Activated CD4-positive, alpha-beta T cell treated with anti-CD3 and anti-CD28 coated beads, Interleukin-2, amount 50 U/mL, for 48 hours (primary cell): ENCODE measurements at regions not wholly inside any gene's neighbourhood (a gene's known extent, or its start where the extent isn't known, plus 50 kb on each side); places are given as distances from the start of the nearest gene placed in this dataset.
"Not testable (repeated sequence)": the region's sequence is repeated elsewhere in the genome, so short reads cannot be mapped to it uniquely, and the experiment has no call there.

Experiments used
- DNase-seq, 2 experiments: peaks; one replicate each; pipeline ENCODE4 v3.0.0-alpha.2; 2020

DNA sequence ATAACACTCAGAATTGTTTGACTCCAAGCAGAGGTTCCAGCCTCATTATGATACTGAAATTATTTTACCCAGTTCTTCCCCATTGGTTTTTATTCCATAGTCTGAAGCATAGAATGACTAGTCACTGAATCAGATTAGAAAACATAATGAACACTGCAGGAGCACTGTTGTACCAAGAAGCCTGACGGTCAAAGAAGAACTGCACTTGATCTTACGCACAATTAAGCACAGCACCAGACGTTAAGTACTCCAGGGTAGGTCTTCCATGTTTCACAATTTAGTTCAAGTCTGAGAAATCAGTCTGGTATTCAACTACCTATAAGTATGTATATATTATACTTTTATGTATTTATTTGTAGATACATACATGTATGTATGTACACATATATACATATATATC, 973.5 kb upstream of the SPRY2 start:
- DNase-seq = no peak

DNA sequence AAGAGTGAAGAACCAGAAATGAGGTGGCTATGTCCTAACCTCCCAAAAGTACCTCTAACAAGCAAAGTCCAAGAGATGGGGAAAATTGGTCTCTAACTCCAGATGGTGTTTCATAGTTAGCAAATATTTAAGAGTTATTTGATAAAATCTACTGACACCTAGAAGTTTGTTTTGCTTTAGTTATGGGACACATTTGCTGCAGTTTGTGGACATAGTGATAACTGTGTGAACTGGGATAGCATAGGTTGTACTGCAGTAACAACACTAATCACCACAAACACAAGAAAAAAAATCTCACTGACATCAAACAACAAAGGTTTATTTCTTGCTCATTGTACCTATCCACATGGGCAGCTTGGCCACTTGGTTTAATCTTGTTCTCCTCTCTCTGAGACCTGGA, 965.0 kb upstream of the SPRY2 start:
- DNase-seq = no peak

DNA sequence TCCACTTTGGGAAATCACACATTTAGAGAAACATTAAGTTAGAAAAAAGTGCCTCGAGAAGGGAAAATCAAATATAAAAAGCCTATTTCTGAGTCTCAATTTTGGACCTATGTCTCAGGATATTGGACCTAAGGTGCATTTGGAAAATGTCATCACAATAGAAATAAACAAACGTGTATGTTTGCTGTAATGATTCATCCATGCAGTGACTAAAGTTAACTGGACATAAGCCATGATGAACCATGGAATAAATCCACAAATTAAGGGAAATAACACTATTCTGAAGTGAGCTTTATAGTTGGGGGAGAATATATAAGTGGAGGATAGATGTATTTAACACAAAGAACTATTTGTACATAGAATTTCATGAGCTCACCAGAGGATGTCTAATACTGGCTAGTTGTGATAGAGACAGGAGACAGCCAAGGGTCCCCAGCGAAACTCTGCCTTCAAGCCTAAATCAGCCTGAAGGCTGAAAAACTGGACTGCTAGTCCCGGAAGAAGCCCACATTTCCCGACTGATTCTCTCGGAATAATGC, 963.3 kb upstream of the SPRY2 start:
- DNase-seq = no peak

DNA sequence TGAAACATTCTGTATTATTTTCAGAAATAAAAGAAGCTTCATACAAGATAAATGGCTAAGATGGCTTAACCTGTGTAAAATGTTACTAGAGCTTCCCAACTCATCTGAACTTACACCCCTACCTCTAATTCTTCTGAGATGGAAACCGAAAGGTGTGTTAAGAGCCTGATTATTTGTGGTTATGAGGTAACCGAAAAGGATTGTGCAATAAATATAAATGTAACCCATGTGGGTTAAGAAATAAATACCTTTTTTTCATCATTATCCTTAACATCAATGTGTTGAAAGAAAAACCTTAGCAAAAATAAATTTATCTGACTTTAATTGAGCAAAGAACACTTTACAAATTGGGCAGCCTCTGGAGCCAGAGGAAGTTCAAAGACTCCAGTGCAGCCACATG, 961.8 kb upstream of the SPRY2 start:
- DNase-seq = no peak

DNA sequence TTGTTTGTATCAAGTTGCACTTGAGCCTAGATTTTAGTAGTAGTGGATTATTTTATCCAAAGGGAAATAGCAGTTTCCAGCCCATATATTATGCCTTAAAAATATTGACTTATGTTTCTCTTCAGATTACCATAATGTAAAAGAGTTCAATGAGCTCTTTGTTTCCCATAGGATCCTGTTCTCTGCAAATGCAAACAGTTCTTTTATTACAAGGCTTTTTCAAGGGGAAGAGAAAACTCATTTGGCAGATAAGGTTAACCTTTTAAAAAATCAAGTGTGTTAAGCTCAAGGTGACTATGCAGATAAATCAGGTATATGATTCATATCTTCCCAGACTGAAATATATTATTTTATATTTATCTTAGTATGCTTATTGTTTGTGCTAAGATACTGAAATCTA, 961.2 kb upstream of the SPRY2 start:
- DNase-seq = no peak

DNA sequence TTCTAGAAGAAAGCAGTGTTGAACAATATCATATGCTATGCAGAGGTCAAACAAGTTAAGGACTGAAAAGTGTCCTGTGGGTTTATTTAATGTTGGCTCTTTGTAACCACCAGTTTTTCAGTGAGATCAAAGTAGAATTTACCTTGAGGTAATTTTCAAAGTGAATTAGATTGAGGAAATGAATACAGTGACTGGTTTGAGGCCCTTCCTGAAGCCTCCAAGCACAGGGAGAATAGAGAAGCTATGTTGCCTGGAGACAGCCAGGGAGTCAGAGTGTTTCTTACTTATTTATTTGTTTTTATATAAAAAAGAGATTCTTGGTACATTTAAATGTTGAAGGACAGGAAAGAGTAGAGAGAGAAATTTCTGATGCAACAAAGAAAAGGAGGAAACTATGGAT, 954.3 kb upstream of the SPRY2 start:
- no peak for DNase-seq

DNA sequence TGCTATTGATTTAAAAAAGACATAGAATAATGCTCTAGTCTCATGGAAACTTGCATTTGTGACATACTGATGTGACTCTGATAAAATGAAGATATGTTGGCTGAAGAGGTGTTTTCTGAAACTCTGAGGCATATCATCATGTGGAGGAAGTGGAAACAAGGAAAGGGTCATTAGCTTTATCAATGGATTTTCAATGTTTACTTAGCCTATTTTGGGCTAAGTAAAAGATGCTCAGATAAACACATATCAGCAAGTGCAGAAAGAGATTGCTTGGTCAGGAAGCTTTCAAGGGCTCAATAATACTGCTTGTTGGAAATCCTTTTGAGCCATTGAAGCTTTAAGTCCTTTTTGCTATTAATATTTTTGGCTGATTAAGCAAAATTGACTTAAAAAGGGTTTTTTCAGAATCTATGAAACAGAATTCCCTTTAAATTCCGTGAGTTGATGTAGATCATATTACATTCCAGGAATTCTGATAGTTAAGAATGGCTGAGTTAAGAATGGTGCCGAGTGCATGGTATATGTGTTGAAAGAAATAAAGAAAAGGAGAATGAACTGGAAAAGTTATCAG, 952.8 kb upstream of the SPRY2 start:
- no peak for DNase-seq

DNA sequence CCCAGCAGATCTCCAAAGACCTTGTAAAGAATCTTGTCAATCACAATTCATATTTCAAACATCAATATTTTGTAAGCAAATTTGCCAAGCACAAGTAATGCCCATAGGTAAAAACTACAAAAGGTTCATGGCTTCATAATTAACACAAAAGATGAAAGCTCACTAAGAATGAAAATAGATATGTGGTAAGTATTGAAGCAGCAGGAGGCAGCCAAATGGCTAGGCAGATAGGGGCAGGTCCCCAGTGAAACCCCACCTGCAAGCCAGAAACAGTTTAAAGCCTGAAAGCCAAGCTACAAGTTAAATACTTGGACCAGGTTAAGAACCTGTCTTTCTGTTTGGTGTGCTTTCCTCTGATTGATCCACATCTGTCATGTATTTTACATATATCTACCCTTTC, 942.6 kb upstream of the SPRY2 start:
- DNase-seq = no peak

DNA sequence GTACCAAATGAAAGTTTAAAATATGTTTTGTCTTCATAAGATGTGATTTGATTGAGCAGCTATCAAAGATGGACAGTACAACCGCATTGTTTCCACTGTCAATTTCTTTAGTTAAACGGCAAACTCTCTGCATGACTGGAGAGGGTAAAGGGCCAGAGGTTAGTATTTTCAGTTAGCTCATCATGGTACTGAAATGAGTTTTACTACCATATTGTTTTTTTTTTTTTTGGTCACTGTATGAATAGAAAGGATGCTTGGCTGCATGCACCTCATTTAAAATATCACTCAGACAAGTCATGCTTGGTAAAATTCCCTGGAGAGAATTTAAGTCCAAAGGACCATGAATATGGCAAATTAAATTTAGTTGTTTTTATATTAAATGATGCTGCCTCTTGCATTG, 942.1 kb upstream of the SPRY2 start:
- DNase-seq = no peak

DNA sequence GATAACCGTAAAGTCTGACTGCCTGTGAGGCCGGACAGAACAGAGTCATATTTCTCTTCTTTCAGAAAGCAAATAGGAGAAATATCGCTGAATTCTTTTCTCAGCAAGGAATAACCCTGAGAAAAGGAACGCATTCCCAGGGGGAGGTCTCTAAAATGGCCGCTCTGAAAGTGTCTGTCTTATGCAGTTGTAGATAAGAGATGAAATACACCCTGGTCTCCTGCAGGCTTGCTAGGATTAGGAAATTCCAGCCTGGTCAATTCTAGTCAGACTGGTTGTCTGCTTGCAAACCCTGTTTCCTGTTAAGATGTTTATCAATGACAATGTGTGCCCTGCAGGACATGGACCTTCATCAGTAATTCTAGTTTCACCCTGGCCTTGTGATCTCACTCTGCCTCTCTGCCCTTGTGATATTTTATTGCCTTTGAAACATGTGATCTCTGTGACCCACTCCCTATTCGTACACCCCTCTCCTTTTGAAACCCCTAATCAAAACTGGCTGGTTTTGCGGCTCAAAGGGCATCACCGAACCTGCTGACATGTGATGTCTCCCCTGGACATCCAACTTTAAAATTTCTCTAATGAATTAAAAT, 934.8 kb upstream of the SPRY2 start:
- no peak for DNase-seq

DNA sequence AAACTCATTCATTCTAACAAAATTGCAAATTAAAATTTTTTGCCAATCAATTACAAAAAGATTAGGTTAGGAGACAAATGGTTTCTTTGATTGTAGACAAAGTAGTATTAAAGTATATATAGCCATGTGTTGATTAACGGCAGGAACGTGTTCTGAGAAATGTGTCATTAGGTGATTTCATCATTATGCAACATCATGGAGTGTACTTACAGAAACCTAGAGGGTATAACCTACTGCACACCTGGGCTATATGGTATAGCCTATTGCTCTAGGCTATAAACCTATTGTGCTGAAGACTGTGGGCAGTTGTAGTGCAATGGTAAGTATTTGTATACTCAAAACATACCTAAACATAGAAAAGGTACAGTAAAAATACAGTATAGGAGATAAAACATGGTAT, 906.8 kb upstream of the SPRY2 start:
- DNase-seq = no peak

DNA sequence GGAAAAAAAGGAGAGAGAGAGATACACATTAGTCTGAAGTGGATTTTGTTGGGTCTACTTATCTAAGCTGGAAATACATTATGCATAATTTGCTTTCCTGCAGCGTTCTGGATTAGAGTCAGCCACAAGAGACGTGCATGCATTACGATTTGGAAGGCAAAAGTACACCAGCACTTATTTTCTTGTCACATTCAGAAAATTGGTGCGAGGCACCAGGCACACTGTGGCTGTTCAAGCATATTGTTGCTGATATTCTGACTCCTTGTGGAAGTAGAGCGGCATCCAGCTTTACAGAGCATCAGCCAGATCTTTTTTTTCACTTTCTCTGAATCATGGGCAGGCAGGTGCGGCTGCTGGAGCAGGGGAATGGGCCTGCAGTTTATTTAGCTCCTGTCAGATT, 905.6 kb upstream of the SPRY2 start:
- DNase-seq = no peak

DNA sequence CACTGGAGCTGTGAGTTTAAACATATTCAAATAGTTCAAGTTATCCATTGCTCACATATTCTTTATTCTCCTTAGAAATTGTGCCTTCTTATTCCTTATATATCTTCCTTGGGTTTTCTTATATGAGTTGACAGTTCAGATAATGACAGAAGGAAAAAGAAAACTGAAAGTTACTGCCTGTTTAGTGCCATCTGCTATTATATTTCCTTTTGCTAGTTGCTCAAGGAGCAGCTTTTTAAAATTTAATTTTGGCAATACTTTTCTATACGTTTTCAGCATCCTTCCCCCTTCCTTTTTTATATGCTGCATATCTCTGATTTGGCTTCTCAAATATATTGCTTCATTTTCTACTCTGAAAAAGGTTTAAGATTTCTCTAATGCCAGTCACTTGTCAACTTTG, 903.1 kb upstream of the SPRY2 start:
- no peak for DNase-seq

DNA sequence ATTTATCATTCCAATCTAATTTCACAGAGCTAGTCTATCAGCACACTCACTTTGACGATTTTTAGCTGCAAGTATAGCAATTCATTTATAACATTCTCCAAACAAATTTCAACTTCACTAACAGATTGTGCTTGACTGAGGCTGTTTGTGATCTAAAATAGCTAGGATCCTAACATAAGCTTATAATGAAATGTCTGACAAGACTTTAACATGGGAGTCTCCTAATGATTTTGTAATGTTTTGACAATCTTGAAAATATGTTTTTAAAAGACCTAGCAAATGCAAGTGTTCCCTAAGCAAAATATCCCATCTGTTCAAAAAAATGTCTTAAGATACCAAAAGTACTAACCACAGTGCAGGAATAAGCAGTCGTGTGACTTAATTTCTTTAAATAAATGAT, 889.5 kb upstream of the SPRY2 start:
- DNase-seq = no peak

DNA sequence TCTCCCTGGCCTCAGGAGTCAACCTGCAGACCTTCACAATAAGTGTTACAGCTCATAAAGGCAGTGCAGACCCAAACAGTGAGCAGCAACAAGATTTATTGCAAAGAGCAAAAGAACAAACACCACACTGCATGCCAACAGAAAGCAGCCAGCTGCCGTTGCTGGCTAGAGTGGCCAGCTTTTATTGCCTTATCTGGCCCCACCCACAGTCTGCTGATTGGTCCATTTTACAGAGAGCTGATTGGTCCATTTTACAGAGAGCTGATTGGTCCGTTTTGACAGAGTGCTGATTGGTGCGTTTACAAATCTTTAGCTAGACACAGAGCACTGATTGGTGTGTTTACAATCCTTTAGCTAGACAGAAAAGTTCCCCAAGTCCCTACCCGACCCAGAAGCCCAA, 885.9 kb upstream of the SPRY2 start:
- not testable (repeated sequence) for DNase-seq

DNA sequence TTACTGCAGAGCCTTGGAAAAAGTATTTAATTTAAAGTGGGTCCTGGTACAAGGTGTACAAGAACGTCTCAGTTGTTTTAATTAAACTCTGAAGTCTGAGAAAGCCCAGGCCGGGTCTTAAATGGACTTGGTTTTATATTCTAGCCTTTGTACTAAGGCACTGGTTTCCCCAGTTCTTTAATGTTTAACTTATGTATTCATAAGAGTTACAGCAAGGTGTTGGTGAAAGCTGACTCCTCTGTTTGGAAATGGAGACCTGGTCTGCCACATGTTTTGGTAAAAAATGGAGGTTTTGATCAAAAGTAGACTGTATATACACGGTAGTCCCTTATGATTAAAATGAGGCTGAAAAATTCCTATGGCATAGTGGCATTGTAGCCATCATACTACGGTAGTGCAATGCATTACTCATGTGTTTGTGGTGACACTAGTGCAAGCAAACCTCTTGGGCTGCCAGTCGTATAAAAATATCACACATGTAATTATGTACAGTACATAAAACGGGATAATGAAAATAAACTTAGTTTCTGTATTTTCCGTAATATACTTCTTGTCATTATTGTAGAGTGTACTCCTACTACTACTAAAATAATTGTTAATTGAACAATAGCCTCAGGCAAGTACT, 883.4 kb upstream of the SPRY2 start:
- DNase-seq = no peak

DNA sequence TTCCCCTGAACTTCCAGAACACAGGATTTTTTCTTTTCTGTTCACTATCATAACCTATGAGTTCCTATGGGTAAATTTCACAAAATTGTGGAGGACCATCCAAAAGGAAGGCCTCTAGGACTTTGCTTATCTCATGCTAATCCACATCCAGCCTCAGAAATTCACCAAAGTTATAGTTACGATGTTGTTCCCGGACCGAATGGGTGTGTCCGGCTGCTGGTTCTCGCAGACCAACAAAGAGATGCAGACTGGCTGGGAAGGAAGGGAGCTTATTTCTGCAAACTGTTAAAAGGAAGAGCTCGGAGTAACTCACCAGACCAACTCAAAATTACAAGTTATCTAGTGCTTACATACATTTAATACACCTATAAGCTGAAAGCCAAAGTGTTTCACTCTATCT, 882.9 kb upstream of the SPRY2 start:
- DNase-seq = no peak

DNA sequence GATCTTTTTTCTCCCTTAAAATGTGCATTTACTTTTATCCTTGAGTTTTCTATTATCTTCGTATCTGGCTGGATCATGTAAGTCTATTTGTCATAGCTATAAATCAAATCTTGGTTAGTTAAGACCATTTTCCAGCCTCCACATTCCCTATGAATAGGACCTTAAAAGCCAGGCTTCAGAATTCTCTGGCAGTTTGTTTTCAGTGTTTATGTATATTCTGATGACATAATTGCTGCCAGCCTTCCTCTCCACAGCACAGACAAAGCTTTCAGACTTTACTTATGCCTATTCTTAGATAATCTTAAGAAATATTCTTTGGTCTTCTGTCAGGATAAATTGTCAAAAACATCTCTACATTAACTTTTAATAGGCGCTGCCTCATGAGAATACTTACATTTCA, 870.8 kb upstream of the SPRY2 start:
- DNase-seq = no peak

DNA sequence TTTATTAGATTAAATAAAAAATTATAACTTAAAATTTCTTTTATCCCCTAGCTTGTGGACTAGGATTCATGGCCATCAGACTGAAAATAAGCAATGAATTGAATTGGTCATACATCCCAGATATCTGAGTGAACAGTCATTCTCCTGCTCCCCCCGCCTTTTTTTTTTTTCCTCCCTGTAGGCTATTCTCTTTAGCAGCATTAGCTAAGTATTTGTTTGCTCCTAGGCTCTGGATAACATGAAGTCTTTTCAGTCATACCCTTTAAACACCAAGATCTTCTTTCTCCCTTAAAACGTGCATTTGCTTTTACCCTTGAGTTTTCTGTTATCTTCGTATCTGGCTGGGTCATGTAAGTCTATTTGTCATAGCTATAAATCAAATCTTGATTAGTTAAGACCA, 866.7 kb upstream of the SPRY2 start:
- DNase-seq = no peak

DNA sequence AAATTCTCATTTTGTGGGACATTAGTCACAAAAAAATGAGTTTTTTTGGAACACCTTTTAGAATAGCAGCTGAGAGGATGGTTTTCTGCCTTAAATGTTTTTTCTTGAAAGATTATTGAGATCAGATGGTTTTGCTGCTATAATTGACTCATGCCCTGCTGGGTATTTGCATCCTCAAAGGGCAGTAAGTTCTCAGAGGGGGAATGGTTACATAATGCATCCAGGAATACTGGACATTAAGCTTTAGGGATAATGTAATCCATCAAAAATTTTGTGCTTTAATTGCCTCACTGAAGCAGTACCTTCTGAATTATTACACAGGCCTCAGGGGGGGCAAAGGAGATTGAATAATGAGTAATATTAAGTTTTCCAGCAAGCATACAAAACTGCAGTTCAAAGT, 866.3 kb upstream of the SPRY2 start:
- no peak for DNase-seq

DNA sequence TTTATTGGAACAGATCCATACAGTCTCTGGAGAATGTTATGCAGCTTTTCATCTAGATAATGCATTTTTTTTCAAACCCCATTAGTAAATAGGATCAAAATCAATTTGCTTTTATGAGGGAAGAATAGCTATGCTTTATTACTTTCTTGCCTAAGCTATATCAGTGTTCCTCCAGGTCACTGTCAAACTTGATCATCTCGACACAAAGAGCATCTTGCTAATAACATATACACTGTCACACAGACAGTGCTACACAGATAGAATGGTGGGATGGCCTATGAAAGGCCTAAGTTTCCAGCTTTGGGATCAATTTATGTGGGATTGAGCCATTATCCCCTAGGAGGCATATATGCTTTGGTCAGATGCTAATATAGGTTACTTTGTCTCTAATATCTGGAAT, 862.9 kb upstream of the SPRY2 start:
- DNase-seq = no peak

DNA sequence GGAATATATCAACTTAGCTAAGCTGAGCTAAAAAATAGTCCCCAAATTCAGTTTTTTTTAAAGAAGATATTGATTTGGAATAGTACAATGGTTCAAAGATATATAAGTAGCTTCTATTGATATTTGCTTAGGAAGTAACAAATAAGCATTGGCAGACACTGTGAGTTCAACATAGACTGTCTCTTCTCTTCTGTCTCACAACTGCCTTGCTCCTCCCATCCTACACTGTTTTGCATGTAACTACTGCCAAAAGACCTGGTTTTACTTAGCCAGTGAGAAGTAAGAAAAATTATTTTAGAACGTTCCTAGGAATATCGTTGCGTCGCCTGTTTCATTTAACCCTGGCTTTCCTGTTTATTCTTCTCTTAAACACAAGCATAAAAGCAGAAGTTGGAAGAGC, 859.0 kb upstream of the SPRY2 start:
- no peak for DNase-seq

DNA sequence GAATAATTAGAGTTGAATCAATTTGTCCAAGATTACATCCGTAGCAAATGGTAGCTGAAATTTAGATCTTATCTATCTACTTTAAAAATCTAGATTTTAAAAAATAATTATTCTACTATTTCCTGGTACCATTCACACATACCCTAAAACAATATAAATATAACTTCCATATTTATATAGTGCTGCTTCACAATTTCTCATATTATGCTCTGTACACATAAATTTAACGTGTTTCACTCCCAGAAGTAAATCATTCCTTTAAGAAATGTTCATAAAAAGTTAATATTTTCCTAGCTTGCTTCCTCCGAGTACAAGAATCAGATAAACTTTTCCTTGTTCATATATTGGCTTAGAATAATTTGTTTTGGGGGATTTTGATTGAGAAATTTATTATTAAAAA, 857.0 kb upstream of the SPRY2 start:
- no peak for DNase-seq

DNA sequence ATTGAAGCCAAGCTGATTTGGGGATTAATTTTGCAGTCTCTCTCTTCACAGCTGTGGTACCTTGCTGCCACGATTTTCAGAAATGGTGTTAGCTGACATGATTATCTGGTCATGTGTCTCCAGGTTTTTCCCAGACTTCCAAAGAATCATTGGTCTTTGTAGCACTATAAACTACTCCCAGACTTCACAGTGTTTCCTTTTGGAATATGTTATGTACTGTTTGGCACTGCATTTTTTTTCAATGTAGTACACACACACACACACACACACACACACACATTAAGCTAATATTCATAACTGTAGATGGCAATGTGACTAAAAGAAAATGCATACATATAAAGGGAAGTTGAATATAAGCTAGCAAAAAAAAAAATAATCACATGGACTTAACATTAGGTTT, 856.6 kb upstream of the SPRY2 start:
- DNase-seq = no peak

DNA sequence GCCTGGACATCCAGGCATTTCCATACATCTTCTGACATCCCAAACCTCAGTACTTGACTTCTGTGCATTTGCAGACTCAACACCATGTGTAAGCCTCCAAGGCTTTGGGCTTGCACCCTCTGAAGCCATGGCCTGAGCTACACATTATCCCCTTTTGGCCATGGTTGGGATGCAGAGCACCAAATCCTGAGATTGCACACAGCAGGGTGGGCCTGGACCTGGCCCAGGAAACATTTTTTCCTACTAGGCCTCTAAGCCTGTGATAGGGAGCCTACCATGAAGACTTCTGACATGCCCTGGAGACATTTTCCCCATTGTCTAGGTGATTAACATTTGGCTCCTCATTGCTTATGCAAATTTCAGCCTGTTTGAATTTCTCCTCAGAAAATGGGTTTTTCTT, 853.4 kb upstream of the SPRY2 start:
- no peak for DNase-seq
